ENCODE measurements at regions not wholly inside any gene's neighbourhood (a gene's known extent, or its start where the extent isn't known, plus 50 kb on each side); places are given as distances from the start of the nearest gene placed in this dataset.
"Not testable (repeated sequence)": the region's sequence is repeated elsewhere in the genome, so short reads cannot be mapped to it uniquely, and the experiment has no call there.

DNA sequence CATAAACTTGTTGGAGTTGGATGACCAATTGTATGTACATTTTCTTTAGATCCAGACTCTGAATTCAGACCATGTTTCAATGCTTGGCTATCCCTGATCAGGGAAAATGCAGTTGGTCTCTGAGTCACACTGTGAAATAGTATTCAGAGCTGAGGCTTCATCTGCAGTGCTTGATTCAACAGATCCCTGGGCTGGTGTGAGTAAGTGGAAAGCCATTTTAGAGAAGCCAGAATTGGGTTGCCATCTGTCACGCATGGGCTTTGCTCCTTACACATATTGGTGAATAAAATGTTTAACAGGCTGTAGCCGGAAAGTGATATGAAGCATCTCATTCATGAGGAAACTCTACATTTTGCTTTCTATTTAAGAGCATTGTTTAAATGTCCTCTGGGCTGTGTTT lies 50.0 kb upstream of the ACYP2 start:
- H3K27me3 Mint-ChIP-seq = no peaks in the 10 kb centered on the region

DNA sequence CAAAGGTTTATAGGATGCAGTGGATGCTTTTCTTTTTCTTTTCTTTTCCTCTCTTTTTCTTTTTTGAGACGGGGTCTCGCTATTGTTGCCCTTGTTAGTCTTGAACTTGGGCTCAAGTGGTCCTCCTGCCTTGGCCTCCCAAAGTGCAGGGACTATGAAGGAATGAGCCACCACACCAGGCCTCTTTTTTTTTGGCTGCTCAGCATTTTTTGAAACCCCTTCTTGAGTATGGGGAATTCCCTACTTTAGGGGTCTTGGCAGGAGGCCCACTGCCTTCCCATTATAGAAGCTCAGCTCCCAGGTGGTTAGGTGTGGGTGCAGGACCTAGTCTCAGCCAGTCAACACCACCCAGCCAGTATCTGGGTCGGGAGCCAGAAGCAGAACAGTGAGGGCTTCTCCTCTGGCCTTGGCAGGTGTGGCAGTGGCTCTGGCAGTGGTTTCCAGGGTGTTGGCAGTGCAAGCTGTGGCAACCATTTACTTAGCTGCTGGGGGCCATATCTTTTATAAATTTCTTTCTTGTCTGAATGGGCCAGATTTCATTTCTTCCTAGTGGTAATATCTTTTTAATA lies 51.4 kb upstream of the ACYP2 start:
- Mint-ChIP-seq H3K27me3 (no peaks in the 10 kb centered on the region), H3K36me3 (ENCODE audit: low read depth) (peaks cover 2% of the 10 kb centered on the region), H3K27ac (no peak overlapping the region), H3K4me1 (no peaks in the 10 kb centered on the region), H3K4me3 (no peak overlapping the region), H3K9me3 (no peaks in the 10 kb centered on the region)
- ChIA-PET CTCF (interaction anchor here (0.6 kb wide), 1 partner anchor 1588 kb away, joined by 3 read pairs; no protein-coding TSS in a partner anchor), POLR2A (no interaction called here)
- no peak for DNase-seq

More for the DNA sequence above, 50.0 kb upstream of the ACYP2 start:
- H3K4me1 Mint-ChIP-seq = no peaks in the 10 kb centered on the region
- POLR2A ChIA-PET = no interaction called here
- DNase-seq = no peak
- CTCF ChIA-PET = no interaction called here
- H3K4me3 Mint-ChIP-seq = no peak overlapping the region
- H3K36me3 Mint-ChIP-seq (ENCODE audit: low read depth) = no peaks in the 10 kb centered on the region
- no peaks in the 10 kb centered on the region for H3K9me3 Mint-ChIP-seq
- no peak overlapping the region for H3K27ac Mint-ChIP-seq

DNA sequence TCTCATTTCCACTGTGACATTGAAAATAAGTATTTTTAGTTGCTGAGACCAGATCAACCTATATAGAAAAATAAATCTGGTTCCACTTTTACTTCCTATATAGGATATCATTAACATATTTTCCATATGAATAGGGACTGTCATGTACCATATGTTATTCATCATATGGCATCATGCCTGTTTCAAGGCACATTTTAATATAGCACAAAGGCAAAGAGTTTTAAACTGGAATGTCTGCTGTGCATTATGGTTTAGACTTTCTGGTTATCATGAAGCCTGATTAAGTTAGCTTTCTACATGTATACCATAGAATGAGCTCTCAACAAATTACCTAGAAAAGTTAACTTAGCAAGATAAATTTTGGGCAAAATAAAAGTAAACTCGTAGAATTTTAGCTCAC lies 53.0 kb upstream of the ACYP2 start:
- H3K4me3 Mint-ChIP-seq = no peak overlapping the region
- H3K9me3 Mint-ChIP-seq = no peaks in the 10 kb centered on the region
- H3K4me1 Mint-ChIP-seq = no peaks in the 10 kb centered on the region
- DNase-seq = no peak
- no peak overlapping the region for H3K27ac Mint-ChIP-seq
- H3K36me3 Mint-ChIP-seq (ENCODE audit: low read depth) = peaks cover 2% of the 10 kb centered on the region
- CTCF ChIA-PET = no interaction called here
- no peaks in the 10 kb centered on the region for H3K27me3 Mint-ChIP-seq
- POLR2A ChIA-PET = no interaction called here

DNA sequence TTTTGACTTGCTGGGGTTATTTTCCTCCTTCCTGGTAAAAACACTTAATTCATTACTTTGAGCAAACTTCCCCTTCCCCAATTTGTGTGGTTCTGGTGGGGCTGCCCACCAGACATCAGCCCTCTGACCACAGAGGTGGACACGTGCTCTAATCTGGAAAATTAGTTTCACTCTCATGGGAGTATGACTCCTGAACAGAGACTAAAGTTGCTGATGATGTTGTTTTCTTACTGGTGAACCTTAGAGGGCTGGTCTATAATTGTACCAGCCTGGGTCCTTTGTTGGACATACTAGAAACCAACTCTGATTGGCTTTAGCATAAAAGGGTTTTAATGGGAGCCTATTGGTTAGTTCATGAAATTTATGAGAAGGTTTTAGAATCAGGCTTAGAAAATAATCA lies 54.1 kb upstream of the ACYP2 start:
- POLR2A ChIA-PET = no interaction called here

DNA sequence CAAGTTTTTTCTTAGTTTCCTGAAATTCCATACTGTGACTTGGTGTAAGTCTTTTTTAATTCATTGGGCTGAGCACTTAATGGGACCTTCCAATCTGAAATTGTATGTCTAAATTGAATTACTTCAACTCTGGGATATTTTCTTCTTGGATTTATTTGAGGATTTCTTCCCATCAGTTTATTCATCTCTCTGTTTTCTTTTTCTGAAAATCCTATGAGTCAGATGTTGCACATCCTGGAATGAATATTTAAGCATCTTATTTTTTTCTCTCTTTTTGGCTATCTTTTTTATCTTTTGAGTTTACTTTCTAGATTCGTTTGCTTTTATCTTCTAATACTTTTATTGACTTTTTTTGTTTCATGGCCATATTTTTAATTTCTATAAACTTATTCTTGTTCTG lies 55.4 kb upstream of the ACYP2 start:
- ChIA-PET CTCF (no interaction called here), POLR2A (no interaction called here)
- no peak overlapping the region for H3K27ac Mint-ChIP-seq
- no peaks in the 10 kb centered on the region for H3K9me3 Mint-ChIP-seq
- DNase-seq = no peak
- peaks cover 2% of the 10 kb centered on the region for H3K36me3 Mint-ChIP-seq (ENCODE audit: low read depth)
- no peaks in the 10 kb centered on the region for H3K4me1 Mint-ChIP-seq
- no peaks in the 10 kb centered on the region for H3K27me3 Mint-ChIP-seq
- no peak overlapping the region for H3K4me3 Mint-ChIP-seq

More for the DNA sequence above, 54.1 kb upstream of the ACYP2 start:
- Mint-ChIP-seq H3K4me1 (no peaks in the 10 kb centered on the region), H3K4me3 (no peak overlapping the region), H3K36me3 (ENCODE audit: low read depth) (peaks cover 2% of the 10 kb centered on the region), H3K27me3 (no peaks in the 10 kb centered on the region), H3K9me3 (no peaks in the 10 kb centered on the region), H3K27ac (no peak overlapping the region)
- CTCF ChIA-PET = no interaction called here
- DNase-seq = no peak

DNA sequence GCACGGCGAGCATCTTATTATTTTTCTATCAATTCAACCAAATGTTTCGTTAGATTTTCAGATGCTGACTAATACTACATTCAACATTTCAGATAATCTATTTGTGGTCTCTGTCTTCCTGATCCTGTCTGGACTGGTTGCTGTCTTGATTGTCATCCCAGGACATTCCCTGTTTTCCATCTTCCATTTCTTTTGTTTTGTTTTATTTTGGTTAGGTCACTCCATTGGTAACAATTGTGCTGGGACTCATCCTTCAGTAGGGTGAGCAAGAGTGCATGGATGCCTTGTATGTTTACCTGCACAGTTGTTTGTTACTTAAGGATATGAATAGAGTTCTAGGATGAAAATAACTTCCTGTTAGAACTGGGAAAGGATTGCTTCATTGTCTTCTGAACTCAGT lies 55.9 kb upstream of the ACYP2 start:
- peaks cover 2% of the 10 kb centered on the region for H3K4me1 Mint-ChIP-seq
- H3K36me3 Mint-ChIP-seq (ENCODE audit: low read depth) = peaks cover 2% of the 10 kb centered on the region
- H3K27ac Mint-ChIP-seq = no peak overlapping the region
- ChIA-PET POLR2A (no interaction called here), CTCF (no interaction called here)
- no peak for DNase-seq
- no peaks in the 10 kb centered on the region for H3K9me3 Mint-ChIP-seq
- H3K27me3 Mint-ChIP-seq = no peaks in the 10 kb centered on the region
- H3K4me3 Mint-ChIP-seq = no peak overlapping the region

DNA sequence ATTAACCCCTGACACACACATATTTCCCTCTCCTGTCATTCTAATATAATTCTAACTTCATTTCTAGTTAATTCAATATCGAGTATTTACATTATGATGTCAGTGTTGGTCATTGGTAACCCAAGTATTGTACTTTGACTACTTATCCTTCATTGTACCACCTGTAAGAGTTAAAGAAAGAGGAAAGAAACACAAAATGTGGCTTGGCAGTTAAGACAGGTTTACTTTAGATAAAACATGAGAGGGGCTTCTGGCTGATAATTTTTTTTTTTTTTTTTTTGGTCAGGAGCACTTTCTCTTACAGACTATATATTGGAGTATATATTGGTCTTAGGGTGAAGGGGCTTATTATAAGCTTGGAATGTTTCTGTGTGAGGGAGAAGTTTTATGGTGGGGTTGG lies 57.0 kb upstream of the ACYP2 start:
- CTCF ChIA-PET = interaction anchor here (0.7 kb wide), 1 partner anchor 15 kb away, joined by 3 read pairs; no protein-coding TSS in a partner anchor
- H3K4me3 Mint-ChIP-seq = no peak overlapping the region
- peaks cover 3% of the 10 kb centered on the region for H3K36me3 Mint-ChIP-seq (ENCODE audit: low read depth)
- peaks cover 13% of the 10 kb centered on the region for H3K4me1 Mint-ChIP-seq
- DNase-seq = no peak
- POLR2A ChIA-PET = no interaction called here
- no peaks in the 10 kb centered on the region for H3K27me3 Mint-ChIP-seq
- H3K9me3 Mint-ChIP-seq = no peaks in the 10 kb centered on the region
- no peak overlapping the region for H3K27ac Mint-ChIP-seq

DNA sequence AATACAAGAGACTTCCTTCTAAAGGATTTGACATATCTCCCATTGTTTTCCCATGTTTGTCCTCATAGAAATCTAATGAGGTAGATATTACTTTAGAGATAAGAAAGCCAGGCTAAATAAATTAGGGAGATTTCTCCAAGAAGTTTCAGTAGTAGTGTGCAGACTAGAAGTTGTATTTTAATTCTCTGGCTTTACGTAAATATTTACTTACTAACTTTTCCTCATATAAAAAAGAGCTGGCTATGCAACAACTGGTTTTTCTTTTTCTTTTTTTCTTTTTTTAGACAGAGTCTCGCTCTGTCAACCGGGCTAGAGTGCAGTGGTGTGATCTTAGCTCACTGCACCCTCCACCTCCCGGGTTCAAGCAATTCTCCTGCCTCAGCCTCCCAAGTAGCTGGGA lies 60.6 kb upstream of the ACYP2 start:
- Mint-ChIP-seq H3K36me3 (ENCODE audit: low read depth) (peaks cover 15% of the 10 kb centered on the region), H3K4me3 (no peak overlapping the region), H3K9me3 (no peaks in the 10 kb centered on the region), H3K27me3 (no peaks in the 10 kb centered on the region), H3K4me1 (peaks cover 23% of the 10 kb centered on the region), H3K27ac (no peak overlapping the region)
- ChIA-PET CTCF (no interaction called here), POLR2A (no interaction called here)
- DNase-seq = no peak

DNA sequence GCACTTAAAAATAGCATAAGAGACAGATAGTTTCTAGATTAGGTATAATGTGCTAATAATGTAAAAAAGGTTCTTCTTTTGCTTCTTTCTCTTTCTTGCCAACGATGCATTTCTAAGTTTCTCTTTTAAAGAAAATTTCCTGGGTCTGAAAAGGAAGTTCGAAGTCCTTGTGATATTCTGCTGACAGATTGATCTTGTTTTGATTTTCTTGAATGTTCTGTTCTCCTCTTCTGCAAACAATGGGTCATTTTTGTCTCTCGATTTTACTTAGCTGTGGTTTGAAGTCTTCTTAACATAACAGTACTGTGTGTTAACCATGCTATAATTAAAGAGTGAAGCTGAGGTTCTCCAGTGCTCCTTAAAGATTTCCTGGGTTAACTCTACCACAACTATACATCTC lies 61.1 kb upstream of the ACYP2 start:
- H3K9me3 Mint-ChIP-seq = no peaks in the 10 kb centered on the region
- CTCF ChIA-PET = no interaction called here
- no peaks in the 10 kb centered on the region for H3K27me3 Mint-ChIP-seq
- H3K27ac Mint-ChIP-seq = peak overlapping the region; percentile 71
- peaks cover 13% of the 10 kb centered on the region for H3K36me3 Mint-ChIP-seq (ENCODE audit: low read depth)
- DNase-seq = no peak
- peak overlapping the region; percentile 12 for H3K4me3 Mint-ChIP-seq
- H3K4me1 Mint-ChIP-seq = peaks cover 26% of the 10 kb centered on the region
- POLR2A ChIA-PET = no interaction called here

DNA sequence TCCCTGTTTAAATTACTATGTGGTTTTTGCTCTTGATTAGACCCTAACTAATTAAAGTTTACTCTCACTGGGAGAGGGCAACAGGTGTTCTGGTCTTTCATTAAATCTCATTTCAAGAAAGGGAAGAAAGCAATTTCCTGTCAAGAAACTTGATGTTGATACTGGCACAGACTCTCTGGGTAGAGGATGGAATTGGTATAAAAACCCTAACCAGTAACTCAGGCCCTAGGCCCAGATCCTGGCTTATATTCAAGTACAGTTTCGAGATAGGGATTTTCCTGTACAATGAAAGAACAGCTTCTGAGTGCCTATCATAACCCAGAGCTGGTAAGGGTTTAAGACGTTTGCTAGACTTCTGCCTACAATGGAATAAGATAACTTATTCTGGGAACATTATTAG lies 61.6 kb upstream of the ACYP2 start:
- H3K9me3 Mint-ChIP-seq = no peaks in the 10 kb centered on the region
- DNase-seq = no peak
- peaks cover 28% of the 10 kb centered on the region for H3K4me1 Mint-ChIP-seq
- peaks cover 13% of the 10 kb centered on the region for H3K36me3 Mint-ChIP-seq (ENCODE audit: low read depth)
- ChIA-PET CTCF (no interaction called here), POLR2A (no interaction called here)
- peak overlapping the region; percentile 71 for H3K27ac Mint-ChIP-seq
- no peaks in the 10 kb centered on the region for H3K27me3 Mint-ChIP-seq
- H3K4me3 Mint-ChIP-seq = peak overlapping the region; percentile 12

DNA sequence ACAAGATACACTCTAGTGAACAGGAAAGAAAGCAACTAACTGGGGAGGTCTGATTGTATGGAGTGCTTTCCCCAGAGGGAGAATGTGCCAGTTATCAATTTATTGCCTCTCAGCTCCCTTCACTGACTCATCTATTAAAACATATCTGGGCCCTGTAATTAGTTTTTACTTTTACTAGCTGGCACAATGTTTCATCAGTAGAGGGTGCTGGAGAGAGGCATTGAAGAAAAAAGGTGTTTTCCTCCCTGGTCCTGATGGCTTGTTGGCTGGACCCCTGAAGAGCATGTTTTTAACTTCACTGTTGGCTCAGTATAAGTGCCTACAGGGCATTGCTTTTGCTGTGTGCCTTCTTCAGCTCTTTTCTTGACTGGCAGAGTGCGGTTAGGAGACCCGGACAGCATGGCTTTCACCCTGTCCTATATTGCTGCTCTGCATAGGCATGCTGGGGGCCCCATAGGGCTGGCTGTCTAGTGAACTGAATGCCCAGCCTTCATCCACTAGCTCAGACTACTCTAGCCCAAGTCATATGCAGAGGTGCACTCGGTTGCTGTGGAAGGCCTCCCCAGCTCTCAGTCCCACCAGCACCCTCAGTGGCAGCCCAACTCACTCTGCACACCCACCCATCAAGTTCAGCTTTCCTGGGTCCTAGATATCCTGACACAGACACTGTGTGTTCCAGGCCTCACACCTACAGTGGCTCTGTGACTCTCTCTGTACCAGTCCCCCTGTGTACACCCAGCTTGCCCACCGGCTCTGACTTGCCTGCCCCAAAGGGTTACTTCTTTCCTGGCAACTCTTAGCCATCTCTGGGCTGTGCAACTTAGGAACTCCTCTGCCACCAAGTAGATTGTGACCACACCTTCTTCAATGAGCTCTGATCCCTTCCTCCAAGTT lies 62.3 kb upstream of the ACYP2 start:
- ChIA-PET POLR2A (no interaction called here), CTCF (interaction anchor here (0.6 to 1.2 kb wide), 5 partner anchors 22 to 1207 kb away, joined by 3 to 5 read pairs (median 4); no protein-coding TSS in a partner anchor)
- no peak overlapping the region for H3K4me3 Mint-ChIP-seq
- no peaks in the 10 kb centered on the region for H3K9me3 Mint-ChIP-seq
- H3K4me1 Mint-ChIP-seq = peaks cover 33% of the 10 kb centered on the region
- H3K36me3 Mint-ChIP-seq (ENCODE audit: low read depth) = peaks cover 13% of the 10 kb centered on the region
- no peak for DNase-seq
- peak overlapping the region; percentile 71 for H3K27ac Mint-ChIP-seq
- no peaks in the 10 kb centered on the region for H3K27me3 Mint-ChIP-seq

DNA sequence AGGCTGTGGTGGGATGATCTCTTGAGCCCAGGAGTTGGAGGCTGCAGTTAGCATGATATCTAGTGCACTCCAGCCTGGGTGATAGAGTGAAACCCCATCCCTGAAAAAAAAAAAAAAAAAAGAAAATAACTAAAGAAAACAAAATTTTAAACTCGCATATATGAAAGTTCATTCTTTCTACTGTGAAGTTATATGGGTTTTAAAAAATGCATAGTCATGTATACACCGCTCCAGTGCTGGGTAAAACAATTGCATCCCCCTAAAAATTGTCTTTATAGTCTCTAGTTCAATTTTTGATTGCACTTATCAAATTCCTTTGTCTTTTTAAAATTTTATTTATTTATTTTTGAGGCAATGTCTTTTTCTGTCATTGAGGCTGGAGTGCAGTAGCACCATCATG lies 65.0 kb upstream of the ACYP2 start:
- H3K9me3 Mint-ChIP-seq = no peaks in the 10 kb centered on the region
- peaks cover 16% of the 10 kb centered on the region for H3K36me3 Mint-ChIP-seq (ENCODE audit: low read depth)
- no peaks in the 10 kb centered on the region for H3K27me3 Mint-ChIP-seq
- POLR2A ChIA-PET = no interaction called here
- no peak overlapping the region for H3K4me3 Mint-ChIP-seq
- H3K4me1 Mint-ChIP-seq = peaks cover 34% of the 10 kb centered on the region
- CTCF ChIA-PET = no interaction called here
- no peak for DNase-seq
- no peak overlapping the region for H3K27ac Mint-ChIP-seq

DNA sequence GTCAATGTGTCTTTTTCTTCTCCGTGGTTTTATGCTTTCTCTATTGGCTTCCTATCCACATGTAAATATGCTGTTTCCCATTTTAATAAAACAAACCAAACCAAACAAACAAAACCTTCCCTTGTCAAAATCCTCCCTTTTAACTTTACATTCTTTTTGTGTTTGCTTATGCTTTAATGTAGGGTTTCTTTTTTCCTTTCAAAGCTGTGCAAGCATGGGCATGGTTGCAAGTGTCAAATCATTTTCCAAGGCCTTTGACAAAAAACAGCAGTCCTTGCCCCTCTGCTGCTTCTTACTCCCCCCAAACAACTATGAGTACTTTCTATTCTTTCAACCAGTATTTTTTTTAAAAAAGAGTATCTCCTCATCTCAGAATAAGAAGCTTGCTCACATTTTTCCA lies 66.0 kb upstream of the ACYP2 start:
- Mint-ChIP-seq H3K27me3 (no peaks in the 10 kb centered on the region), H3K4me1 (peaks cover 31% of the 10 kb centered on the region), H3K9me3 (peaks cover 5% of the 10 kb centered on the region), H3K27ac (no peak overlapping the region), H3K36me3 (ENCODE audit: low read depth) (peaks cover 22% of the 10 kb centered on the region), H3K4me3 (no peak overlapping the region)
- ChIA-PET CTCF (no interaction called here), POLR2A (no interaction called here)
- no peak for DNase-seq

DNA sequence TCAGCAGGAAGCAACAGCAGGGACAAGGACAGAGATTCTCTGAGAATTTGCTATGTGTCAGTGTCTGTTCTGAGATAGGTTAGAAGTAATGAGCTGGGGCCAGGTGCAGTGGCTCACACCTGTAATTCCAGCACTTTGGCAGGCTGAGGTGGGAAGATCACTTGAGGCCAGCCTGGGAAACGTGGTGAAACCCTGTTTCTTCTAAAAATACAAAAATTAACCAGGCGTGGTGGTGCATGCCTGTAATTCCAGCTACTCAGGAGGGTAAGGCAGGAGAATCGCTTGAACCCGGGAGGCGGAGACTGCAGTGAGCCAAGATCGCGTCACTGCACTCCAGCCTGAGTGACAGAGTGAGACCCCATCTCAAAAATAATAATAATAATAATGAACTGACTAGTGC lies 66.5 kb upstream of the ACYP2 start:
- H3K27ac Mint-ChIP-seq = peak overlapping the region; percentile 73
- POLR2A ChIA-PET = not testable (repeated sequence)

More for the DNA sequence above, 66.5 kb upstream of the ACYP2 start:
- H3K36me3 Mint-ChIP-seq (ENCODE audit: low read depth) = peaks cover 22% of the 10 kb centered on the region
- H3K4me1 Mint-ChIP-seq = peaks cover 26% of the 10 kb centered on the region
- CTCF ChIA-PET, DNase-seq, H3K9me3 Mint-ChIP-seq, H3K27me3 Mint-ChIP-seq, H3K4me3 Mint-ChIP-seq: not testable (repeated sequence)

Data from activated CD4-positive, alpha-beta T cell treated with anti-CD3 and anti-CD28 coated beads, Interleukin-2, amount 10 ng/mL, durations not matched to agents 7 days and 5 days (primary cell).